ENCODE measurements at regions not wholly inside any gene's neighbourhood (a gene's known extent, or its start where the extent isn't known, plus 50 kb on each side); places are given as distances from the start of the nearest gene placed in this dataset.

GRCh38 chr14:22086131-22086530 lies 412.5 kb upstream of the OR4E1 start:
- TF ChIP-seq, protein P1, sequence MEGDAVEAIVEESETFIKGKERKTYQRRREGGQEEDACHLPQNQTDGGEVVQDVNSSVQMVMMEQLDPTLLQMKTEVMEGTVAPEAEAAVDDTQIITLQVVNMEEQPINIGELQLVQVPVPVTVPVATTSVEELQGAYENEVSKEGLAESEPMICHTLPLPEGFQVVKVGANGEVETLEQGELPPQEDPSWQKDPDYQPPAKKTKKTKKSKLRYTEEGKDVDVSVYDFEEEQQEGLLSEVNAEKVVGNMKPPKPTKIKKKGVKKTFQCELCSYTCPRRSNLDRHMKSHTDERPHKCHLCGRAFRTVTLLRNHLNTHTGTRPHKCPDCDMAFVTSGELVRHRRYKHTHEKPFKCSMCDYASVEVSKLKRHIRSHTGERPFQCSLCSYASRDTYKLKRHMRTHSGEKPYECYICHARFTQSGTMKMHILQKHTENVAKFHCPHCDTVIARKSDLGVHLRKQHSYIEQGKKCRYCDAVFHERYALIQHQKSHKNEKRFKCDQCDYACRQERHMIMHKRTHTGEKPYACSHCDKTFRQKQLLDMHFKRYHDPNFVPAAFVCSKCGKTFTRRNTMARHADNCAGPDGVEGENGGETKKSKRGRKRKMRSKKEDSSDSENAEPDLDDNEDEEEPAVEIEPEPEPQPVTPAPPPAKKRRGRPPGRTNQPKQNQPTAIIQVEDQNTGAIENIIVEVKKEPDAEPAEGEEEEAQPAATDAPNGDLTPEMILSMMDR (IDR thresholded peaks at IDR 0.05; ENCODE audit: low read depth, low read length) = no peak
- DNase-seq (ENCODE audit: extremely low read depth, low read depth) = no peak

- DNase-seq (ENCODE audit: extremely low read depth, low read depth) = peak; percentile 11
- TF ChIP-seq, protein P1 (IDR thresholded peaks at IDR 0.05; ENCODE audit: low read depth, low read length) = peak; percentile 65
Measured at GRCh38 chr14:22084393-22085281, 411.0 kb upstream of the OR4E1 start.

DNA sequence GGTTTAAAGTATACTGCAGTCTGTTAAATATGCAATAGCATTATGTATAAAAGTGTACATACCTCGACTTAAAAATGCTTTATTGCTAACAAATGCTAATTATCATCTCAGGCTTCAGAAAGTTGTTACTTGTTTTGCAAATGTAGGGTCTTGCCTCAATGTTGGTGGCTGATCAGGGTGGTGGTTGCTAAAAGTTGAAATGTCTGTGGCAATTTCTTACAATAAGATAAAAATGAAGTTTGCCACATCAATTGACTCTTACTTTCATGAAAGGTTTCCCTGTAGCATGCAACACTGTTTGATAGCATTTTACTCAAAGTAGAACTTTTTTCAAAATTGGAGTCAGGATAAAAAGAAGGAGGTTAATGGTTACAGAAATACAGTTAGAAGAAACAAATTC lies 407.7 kb upstream of the OR4E1 start:
- TF ChIP-seq, protein P1 (IDR thresholded peaks at IDR 0.05; ENCODE audit: low read depth, low read length) = no peak

DNA sequence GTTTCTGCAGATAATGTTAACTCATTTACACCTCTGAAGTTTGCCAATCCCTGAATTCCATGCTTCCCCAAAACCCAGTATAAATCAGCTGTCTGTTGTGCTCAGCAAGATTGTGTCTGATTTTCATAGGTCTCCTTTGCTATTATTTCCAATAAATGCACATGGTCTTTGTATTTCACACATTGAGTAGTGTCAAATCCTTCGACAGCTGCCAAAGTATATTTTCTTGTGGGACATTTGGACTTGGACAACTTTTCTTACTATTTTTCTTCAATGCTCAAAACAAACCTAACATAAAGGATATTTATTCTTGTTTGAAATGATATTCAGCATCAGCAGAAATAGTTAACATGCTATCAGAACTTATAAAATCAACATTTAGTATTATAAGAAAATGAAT lies 406.1 kb upstream of the OR4E1 start:
- DNase-seq (ENCODE audit: extremely low read depth, low read depth) = no peak
- TF ChIP-seq, protein P1 (IDR thresholded peaks at IDR 0.05; ENCODE audit: low read depth, low read length) = no peak

More for the DNA sequence above, 407.7 kb upstream of the OR4E1 start:
- DNase-seq (ENCODE audit: extremely low read depth, low read depth) = no peak

DNA sequence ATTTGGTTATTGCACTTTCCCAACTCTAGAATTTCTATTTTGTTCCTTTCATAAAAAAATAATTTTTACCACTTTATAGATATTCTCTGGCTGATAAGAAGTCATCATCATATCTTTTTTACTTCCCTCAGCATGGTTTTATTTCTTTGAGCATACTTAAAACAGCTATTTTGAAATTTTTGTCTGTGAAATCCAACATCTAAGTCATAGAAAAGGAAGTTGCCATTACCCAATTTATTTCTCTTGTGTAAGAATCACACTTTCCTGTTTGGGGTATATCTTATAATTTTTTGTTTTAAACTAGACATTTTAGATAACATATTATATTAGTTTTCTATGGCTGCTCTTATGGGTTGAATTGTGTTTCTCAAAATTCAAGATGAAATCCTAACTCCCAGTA lies 400.2 kb upstream of the OR4E1 start:
- DNase-seq (ENCODE audit: extremely low read depth, low read depth) = no peak
- TF ChIP-seq, protein P1 (IDR thresholded peaks at IDR 0.05; ENCODE audit: low read depth, low read length) = no peak

DNA sequence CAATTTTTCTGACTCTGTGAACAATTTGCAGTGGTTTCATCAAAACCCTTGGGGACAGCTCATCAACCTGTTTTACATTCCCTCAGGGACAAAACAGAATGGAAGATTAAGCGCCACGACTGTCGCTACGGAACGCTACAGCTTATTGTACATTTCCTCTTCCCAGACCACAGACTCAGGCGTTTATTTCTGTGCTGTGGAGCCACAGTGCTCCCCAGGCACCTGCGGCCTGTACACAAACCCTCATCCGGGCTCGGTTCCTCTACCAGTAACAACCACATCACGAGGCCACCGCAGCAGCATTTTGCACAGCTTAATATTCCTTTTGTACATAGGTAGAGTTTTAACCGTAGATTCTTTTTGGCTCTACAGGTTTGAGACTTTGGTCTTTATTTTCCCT lies 397.4 kb upstream of the OR4E1 start:
- TF ChIP-seq, protein P1 (IDR thresholded peaks at IDR 0.05; ENCODE audit: low read depth, low read length) = no peak
- DNase-seq (ENCODE audit: extremely low read depth, low read depth) = no peak

DNA sequence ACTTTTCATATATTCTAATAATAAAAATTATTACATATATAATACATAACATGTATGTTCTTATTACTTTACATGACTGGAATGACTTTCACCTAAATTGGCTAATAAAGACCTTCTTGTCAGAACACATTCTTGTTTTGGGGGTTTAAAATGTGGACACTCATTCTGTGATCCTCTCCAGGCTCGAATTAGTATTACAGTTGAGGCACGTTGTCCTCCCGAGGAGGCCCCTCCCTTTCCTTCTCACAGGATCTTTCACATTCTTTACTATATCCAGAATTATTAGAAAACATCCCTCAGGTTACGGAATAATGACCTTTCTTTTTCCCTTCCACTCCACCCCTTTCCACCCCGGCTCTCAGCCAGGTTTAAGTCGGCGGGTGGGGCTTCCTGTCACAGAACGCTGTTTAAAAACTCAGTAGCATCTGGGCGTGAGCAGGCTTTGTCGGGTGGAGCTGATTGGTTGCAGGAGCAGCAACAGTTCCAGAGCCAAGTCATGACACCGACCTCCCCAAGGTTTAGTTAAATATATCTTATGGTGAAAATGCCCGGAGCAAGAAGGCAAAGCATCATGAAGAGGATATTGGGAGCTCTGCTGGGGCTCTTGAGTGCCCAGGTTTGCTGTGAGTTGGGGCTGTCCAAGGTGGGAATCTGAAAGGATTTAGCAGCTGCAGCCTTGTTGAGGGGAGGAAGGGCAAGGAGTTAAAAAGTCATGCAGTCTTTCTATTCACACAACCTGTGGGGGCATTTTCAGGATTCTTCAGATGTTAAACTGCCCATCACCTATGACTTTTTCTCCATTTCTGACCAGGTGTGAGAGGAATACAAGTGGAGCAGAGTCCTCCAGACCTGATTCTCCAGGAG lies 396.7 kb upstream of the OR4E1 start:
- no peak for DNase-seq (ENCODE audit: extremely low read depth, low read depth)
- TF ChIP-seq, protein P1 (IDR thresholded peaks at IDR 0.05; ENCODE audit: low read depth, low read length) = no peak

Data from AG09319 (cell line).